Astrocyte (in vitro differentiated cells and primary cell): ENCODE measurements at regions not wholly inside any gene's neighbourhood (a gene's known extent, or its start where the extent isn't known, plus 50 kb on each side); places are given as distances from the start of the nearest gene placed in this dataset.

ENCODE experiments used
- DNase-seq: peaks from one replicate; pipeline ENCODE4 v3.0.0-alpha.2; 2010; ENCODE audit warnings: low read depth
- FAIRE-seq: peaks from 2 replicates; lab custom pipeline; 2011; peaks lifted over from hg19 to GRCh38; lab: Jason Lieb, UNC
- H2AFZ ChIP-seq: 2 replicates; pipeline ENCODE4 v1.6.0; 2012; ENCODE audit warnings: low read depth, low read length, inconsistent platforms
- H3K27ac ChIP-seq: 2 replicates; pipeline ENCODE4 v1.5.1; 2011; ENCODE audit warnings: low read depth, low read length, inconsistent platforms
- H3K27me3 ChIP-seq: 2 replicates; pipeline ENCODE4 v1.6.0; 2011; ENCODE audit warnings: low read length, inconsistent platforms; ENCODE audit not compliant: insufficient read depth
- H3K36me3 ChIP-seq: 2 replicates; pipeline ENCODE4 v1.5.1; 2011; ENCODE audit warnings: low read length, inconsistent platforms; ENCODE audit not compliant: insufficient read depth
- H3K4me1 ChIP-seq: 2 replicates; pipeline ENCODE4 v1.5.1; 2011; ENCODE audit warnings: low read length, inconsistent platforms; ENCODE audit not compliant: insufficient read depth
- H3K4me2 ChIP-seq: 2 replicates; pipeline ENCODE4 v1.6.0; 2012; ENCODE audit warnings: low read length, inconsistent platforms
- H3K4me3 ChIP-seq: 2 replicates; pipeline ENCODE4 v1.5.1; 2011; ENCODE audit warnings: low read depth, mild to moderate bottlenecking, low read length, inconsistent platforms; ENCODE audit not compliant: insufficient read depth
- H3K79me2 ChIP-seq: 2 replicates; pipeline ENCODE4 v1.6.0; 2012; ENCODE audit warnings: mild to moderate bottlenecking, low read length, inconsistent platforms; ENCODE audit not compliant: insufficient read depth
- H3K9ac ChIP-seq: 2 replicates; pipeline ENCODE4 v1.6.0; 2012; ENCODE audit warnings: mild to moderate bottlenecking, low read length, inconsistent platforms
- H3K9me3 ChIP-seq: 2 replicates; pipeline ENCODE4 v1.5.1; 2012; ENCODE audit warnings: low read depth, mild to moderate bottlenecking, low read length, inconsistent platforms; ENCODE audit not compliant: insufficient read depth
- H4K20me1 ChIP-seq: 2 replicates; pipeline ENCODE4 v1.6.0; 2012; ENCODE audit warnings: low read length, inconsistent platforms; ENCODE audit not compliant: insufficient read depth
- H3K27ac Mint-ChIP-seq: one replicate; pipeline ENCODE4 v1.8.0; 2021; ENCODE audit warnings: mild to moderate bottlenecking, mixed read lengths; ENCODE audit not compliant: unreplicated experiment
- H3K27me3 Mint-ChIP-seq: one replicate; pipeline ENCODE4 v1.8.0; 2021; ENCODE audit warnings: low read depth, mixed read lengths; ENCODE audit not compliant: unreplicated experiment
- H3K36me3 Mint-ChIP-seq: one replicate; pipeline ENCODE4 v1.8.0; 2021; ENCODE audit warnings: low read depth, mixed read lengths; ENCODE audit not compliant: unreplicated experiment
- H3K4me1 Mint-ChIP-seq: one replicate; pipeline ENCODE4 v1.8.0; 2021; ENCODE audit warnings: low read depth, mixed read lengths; ENCODE audit not compliant: unreplicated experiment
- H3K4me3 Mint-ChIP-seq: one replicate; pipeline ENCODE4 v1.8.0; 2021; ENCODE audit warnings: mild to moderate bottlenecking, moderate library complexity, mixed read lengths; ENCODE audit not compliant: unreplicated experiment
- H3K9me3 Mint-ChIP-seq: one replicate; pipeline ENCODE4 v1.8.0; 2021; ENCODE audit warnings: mild to moderate bottlenecking, mixed read lengths; ENCODE audit not compliant: unreplicated experiment
- EZH2 ChIP-seq: IDR thresholded peaks from 2 replicates; pipeline ENCODE4 v1.6.1; 2012; ENCODE audit warnings: mild to moderate bottlenecking, low read length, inconsistent platforms; ENCODE audit not compliant: insufficient read depth
- TF ChIP-seq, protein P1 (sequence below): IDR thresholded peaks from 2 replicates; pipeline ENCODE4 v1.5.1; 2011; ENCODE audit warnings: low read depth, mild to moderate bottlenecking, inconsistent platforms, low read length, moderate library complexity; ENCODE audit not compliant: insufficient read depth

- FAIRE-seq (no peak), DNase-seq (no peak)
- Mint-ChIP-seq H3K4me3 (no peak overlapping the region), H3K27me3 (peaks cover 40% of the 10 kb centered on the region), H3K36me3 (peaks cover 2% of the 10 kb centered on the region), H3K9me3 (peaks cover 24% of the 10 kb centered on the region), H3K27ac (no peak overlapping the region), H3K4me1 (no peaks in the 10 kb centered on the region)
- Histone ChIP-seq H3K79me2 (no peaks in the 10 kb centered on the region), H3K27ac (no peak overlapping the region), H3K36me3 (no peaks in the 10 kb centered on the region), H3K9me3 (peaks cover 3% of the 10 kb centered on the region), H3K4me3 (no peak overlapping the region), H2AFZ (no peak overlapping the region), H3K4me1 (no peaks in the 10 kb centered on the region), H3K4me2 (no peak overlapping the region), H4K20me1 (no peaks in the 10 kb centered on the region), H3K9ac (no peak overlapping the region), H3K27me3 (no peaks in the 10 kb centered on the region)
- TF ChIP-seq, protein P1, sequence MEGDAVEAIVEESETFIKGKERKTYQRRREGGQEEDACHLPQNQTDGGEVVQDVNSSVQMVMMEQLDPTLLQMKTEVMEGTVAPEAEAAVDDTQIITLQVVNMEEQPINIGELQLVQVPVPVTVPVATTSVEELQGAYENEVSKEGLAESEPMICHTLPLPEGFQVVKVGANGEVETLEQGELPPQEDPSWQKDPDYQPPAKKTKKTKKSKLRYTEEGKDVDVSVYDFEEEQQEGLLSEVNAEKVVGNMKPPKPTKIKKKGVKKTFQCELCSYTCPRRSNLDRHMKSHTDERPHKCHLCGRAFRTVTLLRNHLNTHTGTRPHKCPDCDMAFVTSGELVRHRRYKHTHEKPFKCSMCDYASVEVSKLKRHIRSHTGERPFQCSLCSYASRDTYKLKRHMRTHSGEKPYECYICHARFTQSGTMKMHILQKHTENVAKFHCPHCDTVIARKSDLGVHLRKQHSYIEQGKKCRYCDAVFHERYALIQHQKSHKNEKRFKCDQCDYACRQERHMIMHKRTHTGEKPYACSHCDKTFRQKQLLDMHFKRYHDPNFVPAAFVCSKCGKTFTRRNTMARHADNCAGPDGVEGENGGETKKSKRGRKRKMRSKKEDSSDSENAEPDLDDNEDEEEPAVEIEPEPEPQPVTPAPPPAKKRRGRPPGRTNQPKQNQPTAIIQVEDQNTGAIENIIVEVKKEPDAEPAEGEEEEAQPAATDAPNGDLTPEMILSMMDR = no peak
- TF ChIP-seq EZH2 = no peak
These were observed 164.5 kb downstream of the WNT7A start for GRCh38 chr3:13715167-13715954.

DNA sequence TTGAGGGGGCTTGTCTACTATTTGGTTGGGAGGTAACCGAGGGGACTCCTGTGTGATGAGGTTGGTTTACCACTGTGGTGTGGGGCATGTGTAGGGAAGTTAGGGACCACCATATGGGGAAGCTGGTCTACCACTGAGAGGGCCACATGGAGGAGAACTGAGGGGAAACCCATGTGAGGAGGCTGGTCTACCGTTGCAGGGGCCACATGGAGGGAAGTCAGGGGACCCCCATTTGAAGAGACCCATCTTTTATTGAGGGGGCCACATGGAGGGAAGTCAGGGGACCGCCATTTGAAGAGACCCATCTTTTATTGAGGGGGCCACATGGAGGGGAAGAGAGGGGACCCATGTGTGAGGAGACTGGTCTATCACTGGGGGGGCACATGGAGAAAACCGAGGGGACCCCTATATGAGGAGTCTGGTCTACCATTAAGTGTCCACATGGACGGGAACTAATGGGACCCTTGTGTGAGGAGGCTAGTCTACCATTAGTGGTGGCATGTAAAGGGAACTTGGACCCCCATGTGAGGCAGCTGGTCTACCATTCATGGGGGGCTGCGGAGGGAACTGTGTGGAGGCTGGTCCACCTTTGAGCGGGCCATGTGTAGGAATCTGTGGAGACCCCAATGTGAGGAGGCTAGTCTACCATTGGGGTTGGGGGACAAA lies 165.5 kb downstream of the FBLN2 start:
- H3K4me1 Mint-ChIP-seq = no peaks in the 10 kb centered on the region
- TF ChIP-seq EZH2 = no peak
- TF ChIP-seq, protein P1 = no peak
- Histone ChIP-seq H4K20me1 (no peaks in the 10 kb centered on the region), H3K27ac (no peak overlapping the region), H3K4me3 (no peak overlapping the region), H3K4me1 (no peaks in the 10 kb centered on the region), H2AFZ (no peak overlapping the region), H3K36me3 (no peaks in the 10 kb centered on the region), H3K4me2 (no peak overlapping the region), H3K9ac (no peak overlapping the region), H3K79me2 (no peaks in the 10 kb centered on the region), H3K27me3 (no peaks in the 10 kb centered on the region), H3K9me3 (peaks cover 3% of the 10 kb centered on the region)
- H3K27ac Mint-ChIP-seq = no peak overlapping the region
- H3K27me3 Mint-ChIP-seq = peaks cover 47% of the 10 kb centered on the region
- H3K4me3 Mint-ChIP-seq = no peak overlapping the region
- peaks cover 33% of the 10 kb centered on the region for H3K9me3 Mint-ChIP-seq
- no peak for FAIRE-seq
- peaks cover 5% of the 10 kb centered on the region for H3K36me3 Mint-ChIP-seq
- DNase-seq = no peak

GRCh38 chr3:13713396-13713795 lies 164.5 kb downstream of the FBLN2 start:
- H3K4me3 Mint-ChIP-seq = no peak overlapping the region
- H3K4me3 ChIP-seq = no peak overlapping the region
- no peaks in the 10 kb centered on the region for H3K4me1 ChIP-seq
- H3K27ac ChIP-seq = no peak overlapping the region
- DNase-seq (no peak), FAIRE-seq (no peak)
- no peaks in the 10 kb centered on the region for H3K79me2 ChIP-seq
- peaks cover 57% of the 10 kb centered on the region for H3K27me3 Mint-ChIP-seq
- no peaks in the 10 kb centered on the region for H3K27me3 ChIP-seq
- H3K4me1 Mint-ChIP-seq = no peaks in the 10 kb centered on the region
- H3K4me2 ChIP-seq = no peak overlapping the region
- H3K9ac ChIP-seq = no peak overlapping the region
- peaks cover 42% of the 10 kb centered on the region for H3K9me3 Mint-ChIP-seq
- peaks cover 5% of the 10 kb centered on the region for H3K36me3 Mint-ChIP-seq
- TF ChIP-seq, protein P1 = no peak
- no peak for TF ChIP-seq EZH2
- H4K20me1 ChIP-seq = no peaks in the 10 kb centered on the region
- H3K27ac Mint-ChIP-seq = no peak overlapping the region
- H3K9me3 ChIP-seq = peaks cover 3% of the 10 kb centered on the region
- no peaks in the 10 kb centered on the region for H3K36me3 ChIP-seq
- H2AFZ ChIP-seq = no peak overlapping the region
